ENCODE measurements at regions not wholly inside any gene's neighbourhood (a gene's known extent, or its start where the extent isn't known, plus 50 kb on each side); places are given as distances from the start of the nearest gene placed in this dataset.

- no peak for TF ChIP-seq CTCF (IDR thresholded peaks at IDR 0.05)
- no peak for TF ChIP-seq POLR2A (IDR thresholded peaks at IDR 0.05)
Observed at GRCh38 chr9:6073731-6074130, 58.3 kb upstream of the RANBP6 start.
